ENCODE measurements at regions not wholly inside any gene's neighbourhood (a gene's known extent, or its start where the extent isn't known, plus 50 kb on each side); places are given as distances from the start of the nearest gene placed in this dataset.

GRCh38 chr5:155625897-155626543, 612.5 kb downstream of the KIF4B start:
- TF ChIP-seq POLR2AphosphoS5 (IDR thresholded peaks at IDR 0.05; ENCODE audit: low read depth, low read length) = no peak
- no peak for TF ChIP-seq REST (IDR thresholded peaks at IDR 0.05; ENCODE audit: insufficient read depth in 1 of 2, low read depth in 2 of 2, low read length in 2 of 2)
- TF ChIP-seq TAF1 (IDR thresholded peaks at IDR 0.05; ENCODE audit: borderline replicate concordance, insufficient read depth, low read length) = no peak
